Effector CD4-positive, alpha-beta T cell (primary cell): ENCODE measurements at regions not wholly inside any gene's neighbourhood (a gene's known extent, or its start where the extent isn't known, plus 50 kb on each side); places are given as distances from the start of the nearest gene placed in this dataset.
"Not testable (repeated sequence)": the region's sequence is repeated elsewhere in the genome, so short reads cannot be mapped to it uniquely, and the experiment has no call there.

Experiments used
- DNase-seq: peaks from one replicate; pipeline ENCODE4 v3.0.0-alpha.2; 2020

GRCh38 chr5:51034222-51034901 is 348.9 kb upstream of the ISL1 start:
- DNase-seq: no peak

GRCh38 chr5:51039424-51040329 is 343.6 kb upstream of the ISL1 start:
- DNase-seq: no peak

GRCh38 chr5:51043745-51044144 is 339.5 kb upstream of the ISL1 start:
- DNase-seq: no peak

- DNase-seq: no peak
Measured at GRCh38 chr5:51047369-51047768, 335.9 kb upstream of the ISL1 start.

GRCh38 chr5:51053361-51053760 is 329.9 kb upstream of the ISL1 start:
- no peak for DNase-seq

- no peak for DNase-seq
Measured at GRCh38 chr5:51060953-51061352, 322.3 kb upstream of the ISL1 start.

- DNase-seq: no peak
Measured at GRCh38 chr5:51072937-51073336, 310.3 kb upstream of the ISL1 start.

- DNase-seq: no peak
Measured at GRCh38 chr5:51082741-51083140, 300.5 kb upstream of the ISL1 start.

- no peak for DNase-seq
Measured at GRCh38 chr5:51091816-51092215, 291.4 kb upstream of the ISL1 start.

- no peak for DNase-seq
Measured at GRCh38 chr5:51095486-51095885, 287.8 kb upstream of the ISL1 start.

- no peak for DNase-seq
Measured at GRCh38 chr5:51096859-51097258, 286.4 kb upstream of the ISL1 start.

GRCh38 chr5:51099173-51099853 is 283.9 kb upstream of the ISL1 start:
- no peak for DNase-seq

GRCh38 chr5:51104556-51104955 is 278.7 kb upstream of the ISL1 start:
- no peak for DNase-seq

- no peak for DNase-seq
Measured at GRCh38 chr5:51109786-51110410, 273.4 kb upstream of the ISL1 start.

- DNase-seq: no peak
Measured at GRCh38 chr5:51131266-51131665, 252.0 kb upstream of the ISL1 start.

GRCh38 chr5:51138164-51138563 is 245.1 kb upstream of the ISL1 start:
- no peak for DNase-seq

- DNase-seq: no peak
Measured at GRCh38 chr5:51148437-51148836, 234.8 kb upstream of the ISL1 start.

GRCh38 chr5:51156222-51156621 is 227.0 kb upstream of the ISL1 start:
- DNase-seq: no peak

- no peak for DNase-seq
Measured at GRCh38 chr5:51156838-51157237, 226.4 kb upstream of the ISL1 start.

- DNase-seq: no peak
Measured at GRCh38 chr5:51159164-51159563, 224.1 kb upstream of the ISL1 start.

- DNase-seq: no peak
Measured at GRCh38 chr5:51159606-51160005, 223.6 kb upstream of the ISL1 start.

- DNase-seq: no peak
Measured at GRCh38 chr5:51162245-51162644, 221.0 kb upstream of the ISL1 start.

GRCh38 chr5:51165621-51166020 is 217.6 kb upstream of the ISL1 start:
- DNase-seq: not testable (repeated sequence)
